OCI-LY3 (cell line): ENCODE measurements at regions not wholly inside any gene's neighbourhood (a gene's known extent, or its start where the extent isn't known, plus 50 kb on each side); places are given as distances from the start of the nearest gene placed in this dataset.
"Not testable (repeated sequence)": the region's sequence is repeated elsewhere in the genome, so short reads cannot be mapped to it uniquely, and the experiment has no call there.

Experiments
- H2AFZ ChIP-seq: fragments of 200-600, 300-600 bp; shearing (Covaris generic); 2 replicates; pipeline ENCODE4 v1.6.0; 2014; ENCODE audit warnings: antibody characterized with exemption, low read depth, low read length
- H3K27ac ChIP-seq: fragments of 200-600, 300-600 bp; sonication (generic); 2 replicates; pipeline ENCODE4 v1.5.1; 2014; ENCODE audit warnings: mild to moderate bottlenecking, low read length, moderate library complexity, mixed read lengths
- H3K27me3 ChIP-seq: fragments of 200-600, 300-600 bp; sonication (generic); 2 replicates; pipeline ENCODE4 v1.6.1; 2014; ENCODE audit warnings: low read depth, low read length, mixed read lengths
- H3K36me3 ChIP-seq: fragments of 200-600, 300-600 bp; sonication (generic); replicated peaks from 2 replicates; pipeline ENCODE3; 2014; ENCODE audit warnings: low read depth, low read length, mixed read lengths
- H3K4me1 ChIP-seq: fragments of 300-600, 200-600 bp; sonication (generic); 2 replicates; pipeline ENCODE4 v1.6.1; 2014; ENCODE audit warnings: low read length, mixed read lengths
- H3K4me2 ChIP-seq: fragments of 200-600, 300-600 bp; sonication (generic); 2 replicates; pipeline ENCODE4 v1.6.1; 2014; ENCODE audit warnings: low read length, mixed read lengths
- H3K4me3 ChIP-seq: fragments of 300-600, 200-600 bp; sonication (generic); 2 replicates; pipeline ENCODE4 v1.5.1; 2014; ENCODE audit warnings: antibody characterized with exemption, mild to moderate bottlenecking, low read length, moderate library complexity
- H3K79me2 ChIP-seq: fragments of 300-600, 200-600 bp; shearing (Covaris generic); 2 replicates; pipeline ENCODE4 v1.6.1; 2014; ENCODE audit warnings: mild to moderate bottlenecking, low read length, mixed read lengths
- H3K9ac ChIP-seq: fragments of 300-600, 200-600 bp; shearing (Covaris generic); 2 replicates; pipeline ENCODE4 v1.6.0; 2014; ENCODE audit warnings: mild to moderate bottlenecking, low read length, moderate library complexity
- H3K9me3 ChIP-seq: fragments of 200-600, 300-600 bp; shearing (Covaris generic); 2 replicates; pipeline ENCODE4 v1.6.1; 2014; ENCODE audit warnings: low read length, mixed read lengths; ENCODE audit not compliant: insufficient read depth
- H4K20me1 ChIP-seq: fragments of 200-600, 300-600 bp; sonication (generic); 2 replicates; pipeline ENCODE4 v1.6.1; 2016; ENCODE audit warnings: low read length, mixed read lengths; ENCODE audit not compliant: insufficient read depth
- CTCF ChIP-seq: fragments of 200-600, 300-600 bp; sonication (generic); IDR thresholded peaks from 2 replicates; pipeline ENCODE4 v1.5.1; 2014; ENCODE audit warnings: antibody characterized with exemption, low read length, low read depth
- EZH2phosphoT487 ChIP-seq: fragments of 200-600 bp; shearing (Covaris generic); IDR thresholded peaks from 2 replicates; pipeline ENCODE4 v1.6.1; 2018; ENCODE audit warnings: antibody characterized with exemption, mixed run types, low read depth

- Histone ChIP-seq H3K4me3 (no peak overlapping the region), H3K9me3 (no peaks in the 10 kb centered on the region), H3K79me2 (no peaks in the 10 kb centered on the region), H3K4me2 (no peak overlapping the region), H2AFZ (no peak overlapping the region), H3K36me3 (no peaks in the 10 kb centered on the region), H3K27ac (no peak overlapping the region), H3K9ac (no peak overlapping the region), H4K20me1 (no peaks in the 10 kb centered on the region), H3K27me3 (no peaks in the 10 kb centered on the region), H3K4me1 (no peaks in the 10 kb centered on the region)
- TF ChIP-seq EZH2phosphoT487 (no peak), CTCF (no peak)
Measured at GRCh38 chr16:65737831-65738230, 616.0 kb upstream of the CDH11 start.

- not testable (repeated sequence) for H3K4me1 ChIP-seq, H3K9ac ChIP-seq, H3K79me2 ChIP-seq, H3K27me3 ChIP-seq, H3K4me2 ChIP-seq, H3K9me3 ChIP-seq, H2AFZ ChIP-seq, H3K27ac ChIP-seq, H3K4me3 ChIP-seq, H4K20me1 ChIP-seq, H3K36me3 ChIP-seq
Measured at GRCh38 chr16:65735615-65736014, 613.8 kb upstream of the CDH11 start.

- Histone ChIP-seq H3K27ac (no peak overlapping the region), H3K9me3 (no peaks in the 10 kb centered on the region), H3K27me3 (no peaks in the 10 kb centered on the region), H3K9ac (no peak overlapping the region), H3K4me3 (no peak overlapping the region), H4K20me1 (no peaks in the 10 kb centered on the region), H3K4me1 (no peaks in the 10 kb centered on the region), H3K36me3 (no peaks in the 10 kb centered on the region), H3K79me2 (no peaks in the 10 kb centered on the region), H2AFZ (no peak overlapping the region), H3K4me2 (no peak overlapping the region)
- TF ChIP-seq CTCF (no peak), EZH2phosphoT487 (no peak)
Measured at GRCh38 chr16:65733721-65734120, 611.9 kb upstream of the CDH11 start.

GRCh38 chr16:65731833-65732232, 610.0 kb upstream of the CDH11 start:
- Histone ChIP-seq H2AFZ (no peak overlapping the region), H3K4me2 (no peak overlapping the region), H3K36me3 (no peaks in the 10 kb centered on the region), H3K4me3 (no peak overlapping the region), H3K9ac (no peak overlapping the region), H3K9me3 (no peaks in the 10 kb centered on the region), H4K20me1 (no peaks in the 10 kb centered on the region), H3K4me1 (no peaks in the 10 kb centered on the region), H3K27me3 (no peaks in the 10 kb centered on the region), H3K27ac (no peak overlapping the region), H3K79me2 (no peaks in the 10 kb centered on the region)
- TF ChIP-seq CTCF (no peak), EZH2phosphoT487 (no peak)

GRCh38 chr16:65728652-65729051, 606.8 kb upstream of the CDH11 start:
- H3K4me1 ChIP-seq: no peaks in the 10 kb centered on the region
- no peak overlapping the region for H2AFZ ChIP-seq
- no peaks in the 10 kb centered on the region for H3K9me3 ChIP-seq
- H3K9ac ChIP-seq: no peak overlapping the region
- no peaks in the 10 kb centered on the region for H3K27me3 ChIP-seq
- TF ChIP-seq CTCF (no peak), EZH2phosphoT487 (no peak)
- H3K36me3 ChIP-seq: no peaks in the 10 kb centered on the region
- H3K79me2 ChIP-seq: no peaks in the 10 kb centered on the region
- no peaks in the 10 kb centered on the region for H4K20me1 ChIP-seq
- H3K4me3 ChIP-seq: no peak overlapping the region
- no peak overlapping the region for H3K27ac ChIP-seq
- H3K4me2 ChIP-seq: no peak overlapping the region
